ENCODE measurements at regions not wholly inside any gene's neighbourhood (a gene's known extent, or its start where the extent isn't known, plus 50 kb on each side); places are given as distances from the start of the nearest gene placed in this dataset.

DNA sequence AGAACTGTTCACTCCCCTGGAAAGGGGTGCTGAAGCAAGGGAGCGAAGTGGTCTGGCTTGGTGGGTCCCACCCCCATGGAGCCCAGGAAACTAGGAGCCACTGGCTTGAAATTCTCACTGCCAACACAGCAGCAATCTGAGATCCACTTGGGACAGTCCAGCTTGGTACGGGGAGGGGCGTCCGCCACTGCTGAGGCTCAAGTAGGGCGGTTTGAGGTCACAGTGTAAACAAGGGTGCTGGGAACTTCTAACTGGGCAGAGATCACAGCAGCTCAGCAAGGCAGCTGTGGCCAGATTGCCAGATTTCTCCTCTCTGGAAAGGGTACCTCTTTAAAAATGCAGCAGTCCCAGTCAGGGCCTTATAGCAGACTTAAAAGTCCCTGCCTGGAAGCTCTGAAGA is 53.9 kb upstream of the GALNTL6 start:
- Histone ChIP-seq H3K9me3 (no peaks in the 10 kb centered on the region), H3K27me3 (no peaks in the 10 kb centered on the region)

DNA sequence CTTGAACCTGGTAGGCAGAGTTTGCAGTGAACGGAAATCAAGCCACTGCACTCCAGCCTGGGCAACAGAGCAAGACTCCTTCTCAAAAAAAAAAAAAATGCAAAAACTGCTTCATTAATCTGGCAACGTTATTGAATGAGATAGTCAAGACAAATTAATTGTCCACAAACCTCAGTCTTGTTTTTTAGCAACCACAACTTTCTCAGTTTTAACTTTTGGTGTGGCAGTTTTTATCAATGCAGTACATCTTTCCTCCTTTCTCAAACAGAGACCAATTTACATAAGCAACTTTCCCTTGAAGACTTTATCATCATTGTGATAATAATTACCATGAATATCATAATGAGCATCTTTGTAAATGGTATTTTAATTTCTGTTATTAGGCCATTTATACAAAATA is 61.7 kb upstream of the GALNTL6 start:
- H3K27me3 ChIP-seq = no peaks in the 10 kb centered on the region
- no peaks in the 10 kb centered on the region for H3K36me3 ChIP-seq
- DNase-seq = no peak
- no peak overlapping the region for H3K4me3 ChIP-seq
- no peaks in the 10 kb centered on the region for H3K9me3 ChIP-seq

More for the DNA sequence above, 53.9 kb upstream of the GALNTL6 start:
- no peaks in the 10 kb centered on the region for H3K36me3 ChIP-seq
- no peak overlapping the region for H3K4me3 ChIP-seq
- DNase-seq = no peak

DNA sequence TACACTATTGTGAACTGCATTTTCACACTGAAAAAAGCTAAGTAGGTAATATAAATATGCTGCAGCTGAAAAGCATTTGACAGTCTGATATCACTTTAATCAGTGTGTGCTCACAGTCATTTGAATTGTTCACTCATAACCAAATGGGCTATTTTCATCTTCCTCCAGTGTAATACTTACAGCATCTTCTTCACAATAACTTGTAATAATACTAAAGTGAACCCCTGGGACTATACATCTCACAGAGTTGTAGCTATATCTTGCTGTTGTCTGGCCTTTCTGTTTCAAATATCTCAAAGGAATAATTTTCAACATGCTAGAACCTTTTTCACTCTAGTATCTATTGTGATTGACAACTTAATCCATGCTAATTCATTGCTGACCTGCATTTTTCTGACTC is 66.8 kb upstream of the GALNTL6 start:
- no peaks in the 10 kb centered on the region for H3K9me3 ChIP-seq
- H3K27me3 ChIP-seq = no peaks in the 10 kb centered on the region
- DNase-seq = no peak
- H3K4me3 ChIP-seq = no peak overlapping the region
- H3K36me3 ChIP-seq = no peaks in the 10 kb centered on the region

DNA sequence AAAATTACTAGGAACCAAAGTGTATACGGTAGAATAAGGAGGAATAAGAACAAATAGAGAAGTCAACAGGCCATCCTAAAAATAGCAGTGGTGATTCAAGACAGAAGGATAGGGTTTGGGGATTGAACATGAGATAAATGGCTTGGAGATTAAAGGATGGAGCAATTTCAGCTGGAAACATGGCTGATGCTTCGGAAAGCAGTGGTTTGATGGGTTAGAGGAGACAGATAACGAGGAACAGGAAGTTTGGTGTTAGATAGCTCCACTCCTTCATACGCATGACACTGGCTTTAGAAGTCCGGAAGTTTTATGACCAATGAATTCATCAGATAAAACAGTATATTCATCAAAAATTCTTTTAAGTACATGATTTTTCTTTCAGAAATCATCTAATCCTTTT is 70.8 kb upstream of the GALNTL6 start:
- no peaks in the 10 kb centered on the region for H3K36me3 ChIP-seq
- H3K4me3 ChIP-seq = no peak overlapping the region
- no peaks in the 10 kb centered on the region for H3K9me3 ChIP-seq
- no peaks in the 10 kb centered on the region for H3K27me3 ChIP-seq
- DNase-seq = no peak

DNA sequence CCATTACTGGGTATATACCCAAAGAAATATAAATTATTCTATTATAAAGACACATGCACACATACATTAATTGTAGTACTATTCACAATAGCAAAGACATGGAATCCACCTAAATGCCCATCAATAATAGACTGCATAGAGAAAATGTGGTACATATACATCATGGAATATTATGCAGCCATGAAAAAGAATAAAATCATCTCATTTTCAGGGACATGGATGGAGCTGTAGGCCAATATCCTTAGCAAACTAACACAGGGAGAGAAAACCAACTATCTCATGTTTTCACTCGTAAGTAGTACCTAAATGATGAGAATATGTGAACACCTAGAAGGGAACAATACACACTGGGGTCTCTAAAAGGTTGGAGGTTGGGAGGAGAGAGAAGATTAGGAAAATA is 86.0 kb upstream of the GALNTL6 start:
- no peaks in the 10 kb centered on the region for H3K27me3 ChIP-seq
- no peak for DNase-seq
- no peaks in the 10 kb centered on the region for H3K9me3 ChIP-seq
- no peak overlapping the region for H3K4me3 ChIP-seq
- no peaks in the 10 kb centered on the region for H3K36me3 ChIP-seq

DNA sequence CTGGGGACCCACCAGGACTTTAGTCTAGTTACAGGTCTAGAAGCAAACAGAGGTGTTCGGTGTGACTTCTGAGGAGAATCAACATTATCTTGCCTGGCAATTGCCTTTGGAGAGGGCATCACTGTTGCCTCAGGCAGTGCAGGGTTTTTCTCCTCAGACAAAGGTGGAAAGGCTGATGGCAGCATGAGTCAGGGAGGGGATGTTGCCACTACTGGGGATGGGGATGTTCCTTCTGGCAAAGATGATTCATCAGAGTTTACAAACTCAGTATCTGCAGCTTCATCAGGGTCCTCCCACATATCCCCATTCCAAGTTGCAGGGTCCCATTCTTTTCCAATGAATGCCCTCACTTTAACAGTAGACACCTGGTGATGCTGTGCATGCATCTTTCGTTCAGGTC is 91.3 kb upstream of the GALNTL6 start:
- no peak for DNase-seq
- Histone ChIP-seq H3K4me3 (no peak overlapping the region), H3K27me3 (no peaks in the 10 kb centered on the region), H3K36me3 (no peaks in the 10 kb centered on the region), H3K9me3 (no peaks in the 10 kb centered on the region)

DNA sequence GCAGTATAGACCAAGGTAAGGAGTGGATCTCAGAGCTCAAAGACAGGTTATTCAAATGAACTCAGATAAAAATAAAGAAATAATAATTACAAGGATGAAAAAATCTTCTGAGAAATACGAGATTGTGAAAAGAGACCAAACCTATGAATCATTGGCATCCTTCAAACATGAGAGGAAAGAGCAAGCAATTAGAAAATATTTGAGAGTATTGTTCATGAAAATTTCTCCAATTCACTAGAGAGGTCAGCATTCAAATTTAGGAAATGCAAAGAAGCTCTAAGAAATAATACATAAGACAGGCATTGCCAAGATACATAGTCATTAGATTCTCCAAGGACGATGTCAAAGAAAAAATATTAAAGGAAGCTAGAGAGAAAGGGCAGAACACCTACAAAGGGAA is 93.5 kb upstream of the GALNTL6 start:
- H3K9me3 ChIP-seq = no peaks in the 10 kb centered on the region

DNA sequence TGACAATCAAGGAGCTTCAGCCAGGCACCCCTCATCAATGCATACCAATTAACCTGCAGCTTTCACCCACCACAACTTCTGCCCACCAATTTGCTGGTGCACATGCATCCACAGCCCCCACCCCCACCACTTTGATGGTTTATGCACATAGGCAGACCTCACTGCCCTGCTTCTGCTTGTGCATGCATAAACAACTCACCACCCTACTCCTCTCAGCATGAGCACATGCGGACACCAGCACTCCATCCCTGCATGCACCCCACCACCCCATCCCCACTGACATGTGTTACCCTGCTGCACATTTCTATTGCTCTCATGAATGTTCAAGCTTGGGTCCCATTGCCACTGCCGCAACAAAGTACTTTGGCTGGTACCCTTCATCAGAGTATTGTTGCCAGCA is 94.5 kb upstream of the GALNTL6 start:
- Histone ChIP-seq H3K4me3 (no peak overlapping the region), H3K9me3 (no peaks in the 10 kb centered on the region), H3K27me3 (no peaks in the 10 kb centered on the region), H3K36me3 (no peaks in the 10 kb centered on the region)
- DNase-seq = no peak

More for the DNA sequence above, 93.5 kb upstream of the GALNTL6 start:
- Histone ChIP-seq H3K4me3 (no peak overlapping the region), H3K27me3 (no peaks in the 10 kb centered on the region), H3K36me3 (no peaks in the 10 kb centered on the region)
- no peak for DNase-seq

DNA sequence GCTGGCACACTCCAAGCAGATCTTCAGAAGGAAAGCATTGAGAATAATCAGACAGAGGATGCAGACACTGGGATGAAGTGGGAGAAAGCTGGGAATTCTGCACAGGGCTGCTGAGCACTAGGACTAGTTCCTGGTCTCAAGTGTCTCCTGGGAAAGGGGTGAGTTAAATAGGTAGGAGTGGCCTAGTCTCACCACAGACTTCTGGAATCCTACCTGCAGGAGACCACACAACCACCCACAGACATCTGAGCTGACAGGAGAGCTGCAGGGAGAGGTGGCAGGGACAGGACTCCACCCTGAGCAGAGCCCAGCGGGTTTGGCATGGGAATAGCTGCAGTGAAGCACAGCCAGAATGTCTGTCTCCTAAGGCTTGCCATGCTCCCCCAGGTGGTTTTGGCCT is 95.1 kb upstream of the GALNTL6 start:
- H3K27me3 ChIP-seq = no peaks in the 10 kb centered on the region
- H3K36me3 ChIP-seq = no peaks in the 10 kb centered on the region
- no peaks in the 10 kb centered on the region for H3K9me3 ChIP-seq
- no peak overlapping the region for H3K4me3 ChIP-seq
- no peak for DNase-seq

DNA sequence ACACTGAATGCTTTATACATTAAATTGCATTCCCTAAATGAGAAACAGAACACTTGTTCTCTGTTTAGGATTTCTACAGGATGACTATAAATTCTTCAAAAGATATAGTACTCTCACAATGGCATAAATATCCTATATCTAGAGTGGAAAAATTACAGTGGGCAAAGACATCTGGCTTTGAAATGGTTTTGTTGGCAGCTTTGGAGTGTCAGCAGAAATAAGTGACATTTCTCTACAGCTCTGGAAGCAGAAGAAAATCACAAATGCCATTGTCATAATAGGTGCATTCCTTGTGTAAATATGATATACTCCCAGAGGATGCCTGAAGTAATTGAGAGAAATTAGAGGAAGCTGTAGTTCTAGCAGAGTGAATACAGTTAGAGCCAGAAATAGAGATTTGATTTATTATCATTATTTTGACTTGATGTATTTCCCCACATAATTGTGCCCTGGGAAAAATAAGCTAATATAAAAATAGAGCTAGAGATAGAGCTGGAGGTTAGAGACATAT is 95.9 kb upstream of the GALNTL6 start:
- no peaks in the 10 kb centered on the region for H3K27me3 ChIP-seq
- DNase-seq = no peak
- H3K36me3 ChIP-seq = no peaks in the 10 kb centered on the region
- no peaks in the 10 kb centered on the region for H3K9me3 ChIP-seq
- H3K4me3 ChIP-seq = no peak overlapping the region

DNA sequence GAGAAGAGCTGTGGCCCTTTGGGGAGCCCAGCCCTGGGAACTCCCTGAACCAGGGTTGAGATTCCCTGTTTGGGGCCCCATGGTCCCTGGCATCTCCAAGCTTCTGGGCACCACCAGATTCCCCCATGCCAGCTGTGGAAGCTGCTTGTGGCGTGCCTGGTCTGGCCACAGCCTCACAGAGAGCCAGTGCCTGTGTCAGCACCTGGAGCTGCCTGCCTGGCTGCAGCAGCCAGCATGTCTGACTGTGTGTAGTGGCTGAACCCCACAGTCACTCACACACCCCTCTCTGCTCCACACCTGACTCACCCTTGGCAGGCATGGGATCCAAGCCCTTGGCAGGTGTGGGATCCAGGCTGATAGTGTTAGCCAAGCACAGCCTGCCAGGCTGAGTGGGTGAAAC is 97.2 kb upstream of the GALNTL6 start:
- H3K27me3 ChIP-seq = no peaks in the 10 kb centered on the region
- no peak for DNase-seq
- no peaks in the 10 kb centered on the region for H3K36me3 ChIP-seq
- H3K4me3 ChIP-seq = no peak overlapping the region
- H3K9me3 ChIP-seq = no peaks in the 10 kb centered on the region

DNA sequence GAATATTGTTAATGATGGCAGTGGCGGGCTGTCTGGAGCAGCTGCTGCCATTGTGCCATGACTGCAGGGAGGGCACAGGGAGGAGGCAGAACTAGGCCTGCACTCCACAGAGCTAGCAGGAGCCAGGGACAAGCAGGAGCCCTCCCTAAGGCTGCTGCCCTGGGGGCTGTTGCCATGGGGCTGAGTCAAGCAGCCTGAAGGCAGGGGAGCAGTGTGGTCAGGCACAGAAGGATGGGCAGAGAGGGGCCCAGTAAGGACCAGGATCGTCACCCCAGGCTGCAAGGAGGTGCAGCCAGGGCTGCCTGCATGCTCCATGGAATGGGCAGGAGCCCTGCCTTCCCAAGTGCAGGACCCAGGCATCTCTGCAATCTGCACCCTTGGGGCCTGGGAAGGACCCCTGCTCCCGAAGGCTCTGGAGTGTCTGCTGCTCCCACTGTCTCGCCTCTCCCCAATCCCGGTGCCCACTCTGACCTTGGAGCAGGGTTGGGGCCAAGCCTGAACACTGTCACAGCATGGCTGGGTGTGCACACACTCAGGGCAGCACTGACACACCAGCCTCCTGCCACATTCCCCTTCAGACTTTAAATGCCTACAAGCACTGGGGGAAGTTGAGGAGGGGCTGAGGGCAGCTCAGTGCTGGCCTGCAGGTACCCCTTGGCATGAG is 98.3 kb upstream of the GALNTL6 start:
- DNase-seq = no peak
- H3K4me3 ChIP-seq = no peak overlapping the region
- no peaks in the 10 kb centered on the region for H3K36me3 ChIP-seq

DNA sequence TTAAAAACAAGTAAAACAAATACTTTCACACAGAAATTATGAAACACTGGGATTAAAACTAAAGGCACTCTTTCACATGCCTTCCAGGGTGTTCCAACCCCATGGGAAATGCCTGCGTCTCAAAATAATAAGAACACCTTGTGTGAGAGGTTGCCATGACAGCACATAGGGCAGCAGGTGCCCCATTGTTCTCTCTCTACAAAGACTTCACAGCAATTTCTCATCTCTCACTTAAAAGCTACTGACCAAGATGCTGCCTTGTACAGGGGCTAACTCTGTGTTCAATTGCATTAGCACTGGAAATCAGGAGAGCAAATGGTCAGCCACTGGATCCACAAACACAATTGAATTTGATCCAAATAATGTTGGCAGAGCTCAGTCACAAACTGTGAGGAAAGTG is 102.5 kb upstream of the GALNTL6 start:
- Histone ChIP-seq H3K36me3 (no peaks in the 10 kb centered on the region), H3K4me3 (no peak overlapping the region), H3K9me3 (no peaks in the 10 kb centered on the region), H3K27me3 (no peaks in the 10 kb centered on the region)
- DNase-seq = no peak

More for the DNA sequence above, 98.3 kb upstream of the GALNTL6 start:
- H3K9me3 ChIP-seq = no peaks in the 10 kb centered on the region
- no peaks in the 10 kb centered on the region for H3K27me3 ChIP-seq

DNA sequence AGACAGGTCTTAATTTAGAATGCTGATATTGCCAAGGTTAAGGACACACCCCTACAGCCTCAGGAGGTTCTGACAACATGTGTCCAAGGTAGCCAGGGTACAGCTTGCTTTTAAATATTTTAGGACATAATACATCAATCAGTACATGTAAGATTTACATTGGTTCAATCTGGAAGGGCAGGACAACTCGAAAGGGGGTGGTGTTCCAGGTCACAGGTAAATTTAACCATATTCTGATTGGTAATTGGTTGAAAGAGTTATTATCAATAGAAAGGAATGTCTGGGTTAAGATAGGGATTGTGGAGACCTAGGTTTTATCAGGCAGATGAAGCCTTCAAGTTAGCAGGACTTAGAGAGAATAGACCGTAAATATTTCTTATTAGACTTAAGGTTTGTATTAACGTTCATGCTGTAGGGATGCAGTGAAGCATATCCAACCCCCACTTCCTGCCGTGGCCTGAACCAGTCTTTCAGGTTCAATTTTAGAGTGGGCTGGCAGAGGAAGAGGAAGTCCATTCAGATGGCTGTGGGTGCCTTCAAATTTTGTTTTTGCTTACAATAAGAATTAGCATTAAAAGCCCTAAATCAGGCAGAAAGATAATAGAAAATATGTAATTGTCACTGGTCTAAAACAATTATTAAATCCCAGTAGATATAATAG is 136.5 kb upstream of the GALNTL6 start:
- DNase-seq = no peak

DNA sequence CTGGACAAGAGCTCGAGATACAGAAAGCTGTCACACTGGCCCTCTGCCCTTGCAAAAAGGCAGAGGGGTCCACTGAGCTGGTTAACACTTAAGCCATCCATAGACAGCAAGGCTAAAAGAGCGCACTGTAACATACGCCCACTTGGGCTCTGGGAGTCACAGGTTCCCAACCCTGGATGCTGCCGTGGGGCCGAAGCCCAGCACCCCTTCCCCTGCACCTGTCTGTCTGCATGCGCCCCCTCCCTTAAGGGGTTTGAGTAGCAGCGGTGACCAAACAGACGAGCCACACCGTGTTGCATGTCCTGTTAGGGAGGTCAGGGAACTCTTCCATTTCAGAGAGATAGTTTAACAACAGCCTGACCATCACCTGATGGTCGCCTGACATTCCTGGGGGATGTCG is 138.4 kb upstream of the GALNTL6 start:
- no peaks in the 10 kb centered on the region for H3K9me3 ChIP-seq
- no peaks in the 10 kb centered on the region for H3K27me3 ChIP-seq
- no peak for DNase-seq
- H3K36me3 ChIP-seq = no peaks in the 10 kb centered on the region
- no peak overlapping the region for H3K4me3 ChIP-seq

More for the DNA sequence above, 136.5 kb upstream of the GALNTL6 start:
- no peak overlapping the region for H3K4me3 ChIP-seq
- no peaks in the 10 kb centered on the region for H3K36me3 ChIP-seq
- no peaks in the 10 kb centered on the region for H3K27me3 ChIP-seq
- H3K9me3 ChIP-seq = no peaks in the 10 kb centered on the region

DNA sequence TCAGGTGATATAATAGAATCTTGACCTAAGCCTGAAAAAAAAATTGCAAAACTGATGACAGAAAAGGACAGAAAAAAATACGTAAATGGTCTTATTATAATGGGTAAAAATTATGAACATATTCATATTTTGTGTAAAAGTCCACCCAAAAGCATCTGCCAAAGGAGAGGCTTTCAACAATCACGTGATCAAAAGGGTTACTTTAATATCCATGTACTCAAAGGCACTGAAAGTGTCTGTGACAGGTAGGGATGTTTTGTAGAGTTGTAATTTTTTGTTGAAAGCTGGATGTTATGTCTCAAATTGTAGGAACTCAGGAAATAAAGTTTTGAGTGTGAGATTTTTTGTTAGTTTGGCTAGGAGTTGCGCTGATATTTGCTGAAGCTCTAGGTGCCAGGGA is 144.8 kb upstream of the GALNTL6 start:
- H3K4me3 ChIP-seq = no peak overlapping the region

DNA sequence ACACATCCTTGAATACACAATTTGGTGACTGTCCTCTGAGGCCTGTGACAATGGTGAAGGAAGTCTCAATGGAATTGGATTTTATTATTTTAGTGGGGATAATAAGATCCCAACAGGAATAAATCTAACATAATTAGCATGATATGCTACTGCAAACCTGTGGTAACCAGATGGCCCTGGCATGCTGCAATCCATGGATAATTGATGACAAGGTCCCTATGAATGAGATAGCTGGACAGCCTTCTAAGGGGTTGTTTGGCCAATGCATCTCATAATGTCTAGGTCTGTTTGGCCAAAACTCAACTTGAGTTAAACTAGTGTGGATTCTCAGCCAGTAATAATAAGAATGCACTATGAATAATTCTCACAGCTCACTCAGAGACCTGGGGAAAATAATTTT is 145.3 kb upstream of the GALNTL6 start:
- Histone ChIP-seq H3K9me3 (no peaks in the 10 kb centered on the region), H3K27me3 (no peaks in the 10 kb centered on the region), H3K4me3 (no peak overlapping the region), H3K36me3 (no peaks in the 10 kb centered on the region)
- DNase-seq = no peak

More for the DNA sequence above, 144.8 kb upstream of the GALNTL6 start:
- H3K27me3 ChIP-seq = no peaks in the 10 kb centered on the region
- no peaks in the 10 kb centered on the region for H3K36me3 ChIP-seq
- H3K9me3 ChIP-seq = no peaks in the 10 kb centered on the region
- no peak for DNase-seq

DNA sequence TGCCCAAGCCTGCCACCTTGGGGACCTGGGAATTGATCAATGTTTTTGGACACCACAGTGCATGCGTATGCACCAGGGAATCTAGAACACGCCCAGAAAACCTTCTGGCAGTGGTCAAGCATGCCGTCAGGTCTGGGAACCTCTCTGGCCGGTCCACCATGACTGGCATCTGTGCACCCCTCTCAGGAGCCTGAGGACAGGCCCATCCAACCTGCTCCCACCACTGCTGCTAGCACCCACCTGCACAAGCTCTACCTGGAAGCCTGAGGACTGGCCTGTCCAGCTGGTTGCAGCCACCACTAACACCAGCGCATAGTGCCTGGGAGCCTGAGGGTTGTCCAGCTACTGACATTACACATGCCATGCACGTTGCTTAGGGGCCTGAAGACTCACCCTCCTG is 162.1 kb upstream of the GALNTL6 start:
- no peaks in the 10 kb centered on the region for H3K27me3 ChIP-seq
- H3K36me3 ChIP-seq = no peaks in the 10 kb centered on the region
- H3K9me3 ChIP-seq = no peaks in the 10 kb centered on the region
- no peak for DNase-seq
- H3K4me3 ChIP-seq = no peak overlapping the region
